IMR-90 (cell line): ENCODE measurements at regions not wholly inside any gene's neighbourhood (a gene's known extent, or its start where the extent isn't known, plus 50 kb on each side); places are given as distances from the start of the nearest gene placed in this dataset.

Experiments
- ATAC-seq: fragments of 200-7000 bp; cut with Tn5 transposase; 2 replicates; pipeline ENCODE4 v1.9.1; 2020; ENCODE audit warnings: low read depth, mild to moderate bottlenecking, moderate library complexity
- BruUV-seq: library from RNA; stranded (reverse); fragments of 400-500 nt; replicated peaks from 2 replicates; lab custom pipeline; 2021; lab: Mats Ljungman, UMichigan
- CTCF ChIA-PET: fragments of 300-600 bp; formaldehyde crosslinking; extraction: SDS; loops from one replicate; lab custom pipeline; 2021; ENCODE audit warnings: antibody characterized with exemption; lab: Yijun Ruan, JAX
- POLR2A ChIA-PET: fragments of 300-600 bp; sonication (Branson Sonifier 250); formaldehyde crosslinking; loops from one replicate; lab custom pipeline; 2022; ENCODE audit warnings: antibody characterized with exemption; ENCODE audit not compliant: unreplicated experiment; lab: Charles Lee
- DNase-seq: peaks from one replicate; pipeline ENCODE4 v3.0.0; 2013
- H2AFZ ChIP-seq: replicated peaks from 2 replicates; pipeline ENCODE3; 2013; ENCODE audit warnings: low read length, mild to moderate bottlenecking; ENCODE audit not compliant: poor library complexity
- H2AK5ac ChIP-seq: 2 replicates; pipeline ENCODE4 v1.6.1; 2013; ENCODE audit warnings: low read depth, low read length, inconsistent platforms
- H2AK9ac ChIP-seq: replicated peaks from 2 replicates; pipeline ENCODE3; 2013; ENCODE audit warnings: mild to moderate bottlenecking, low read depth, low read length, moderate library complexity; ENCODE audit not compliant: poor library complexity
- H2BK120ac ChIP-seq: 2 replicates; pipeline ENCODE4 v1.6.1; 2013; ENCODE audit warnings: low read depth, low read length, inconsistent platforms
- H2BK15ac ChIP-seq: 3 replicates; pipeline ENCODE4 v1.6.1; 2013; ENCODE audit warnings: low read depth, low read length, inconsistent platforms
- H2BK20ac ChIP-seq: 2 replicates; pipeline ENCODE4 v1.6.1; 2013; ENCODE audit warnings: low read depth, mild to moderate bottlenecking, inconsistent platforms, low read length, moderate library complexity
- H2BK5ac ChIP-seq: 2 replicates; pipeline ENCODE4 v1.6.1; 2013; ENCODE audit warnings: mild to moderate bottlenecking, low read depth, low read length, inconsistent platforms; ENCODE audit not compliant: poor library complexity, severe bottlenecking
- H3K14ac ChIP-seq: replicated peaks from 2 replicates; pipeline ENCODE4 v1.6.1; 2013; ENCODE audit warnings: low read depth, low read length, inconsistent platforms
- H3K18ac ChIP-seq: 2 replicates; pipeline ENCODE4 v1.6.1; 2013; ENCODE audit warnings: low read depth, low read length, control low read depth
- H3K23ac ChIP-seq: 2 replicates; pipeline ENCODE4 v1.6.1; 2013; ENCODE audit warnings: low read depth, low read length, inconsistent platforms
- H3K27ac ChIP-seq: 2 replicates; pipeline ENCODE4 v1.5.1; 2013; ENCODE audit warnings: mild to moderate bottlenecking, control low read depth, low read length; ENCODE audit not compliant: insufficient read depth
- H3K27me3 ChIP-seq: 2 replicates; pipeline ENCODE4 v1.6.1; 2013; ENCODE audit warnings: low read length; ENCODE audit not compliant: control insufficient read depth, insufficient read depth
- H3K36me3 ChIP-seq: 2 replicates; pipeline ENCODE4 v1.6.1; 2013; ENCODE audit warnings: low read length, mixed read lengths; ENCODE audit not compliant: control insufficient read depth, insufficient read depth
- H3K4ac ChIP-seq: 2 replicates; pipeline ENCODE4 v1.6.1; 2013; ENCODE audit warnings: low read depth, low read length, inconsistent platforms
- H3K4me1 ChIP-seq: 2 replicates; pipeline ENCODE4 v1.6.1; 2013; ENCODE audit warnings: low read length, mixed read lengths; ENCODE audit not compliant: control insufficient read depth, insufficient read depth
- H3K4me2 ChIP-seq: 2 replicates; pipeline ENCODE4 v1.6.1; 2013; ENCODE audit warnings: low read depth, mild to moderate bottlenecking, control low read depth, low read length, moderate library complexity
- H3K4me3 ChIP-seq: 2 replicates; pipeline ENCODE4 v1.5.1; 2013; ENCODE audit warnings: low read depth, mild to moderate bottlenecking, control low read depth, low read length, moderate library complexity; ENCODE audit not compliant: insufficient read depth
- H3K56ac ChIP-seq: 2 replicates; pipeline ENCODE4 v1.6.1; 2013; ENCODE audit warnings: low read length, inconsistent platforms; ENCODE audit not compliant: insufficient read depth; ENCODE audit errors: extremely low read depth
- H3K79me1 ChIP-seq, 2 experiments: 2 replicates each; pipeline ENCODE4 v1.6.1; 2013; ENCODE audit warnings: low read length in 2 of 2, inconsistent platforms in 1 of 2, low read depth in 1 of 2
- H3K9ac ChIP-seq: 2 replicates; pipeline ENCODE4 v1.6.1; 2013; ENCODE audit warnings: low read depth, low read length, control low read depth
- H3K9me1 ChIP-seq: 2 replicates; pipeline ENCODE4 v1.6.1; 2013; ENCODE audit warnings: low read length, inconsistent platforms; ENCODE audit not compliant: insufficient read depth
- H3K9me3 ChIP-seq: 2 replicates; pipeline ENCODE4 v1.6.1; 2013; ENCODE audit warnings: low read length; ENCODE audit not compliant: control insufficient read depth, insufficient read depth
- H4K20me1 ChIP-seq: 2 replicates; pipeline ENCODE4 v1.6.1; 2013; ENCODE audit warnings: low read length, inconsistent platforms; ENCODE audit not compliant: insufficient read depth
- H4K5ac ChIP-seq: 2 replicates; pipeline ENCODE4 v1.6.1; 2013; ENCODE audit warnings: mild to moderate bottlenecking, low read depth, low read length, control low read depth
- H4K8ac ChIP-seq, 2 experiments: 2 replicates each; pipeline ENCODE4 v1.6.1; 2013; ENCODE audit warnings: low read depth in 2 of 2, low read length in 2 of 2, control low read depth in 1 of 2, inconsistent platforms in 1 of 2
- H4K91ac ChIP-seq: 2 replicates; pipeline ENCODE4 v1.6.1; 2013; ENCODE audit warnings: low read depth, low read length, inconsistent platforms; ENCODE audit not compliant: insufficient read depth
- MAFK ChIP-seq: IDR thresholded peaks from 2 replicates; pipeline ENCODE4 v1.6.1; 2012; ENCODE audit warnings: low read depth, low read length, improper control_type of control experiment
- RAD21 ChIP-seq: IDR thresholded peaks from 2 replicates; pipeline ENCODE4 v1.6.1; 2012; ENCODE audit warnings: low read length, improper control_type of control experiment
- WGBS, 2 experiments: methylation state at CpG; one replicate each; pipeline versions ENCODE4 v1.1.5 to v1.1.7; 2013; ENCODE audit warnings: missing lambda C conversion rate in 2 of 2; ENCODE audit not compliant: insufficient read length in 1 of 2; ENCODE audit errors: extremely low coverage in 2 of 2; 5-methylcytosine and 5-hydroxymethylcytosine counted together
- dilution Hi-C: fragments of 300-500 bp; cut with HindIII; formaldehyde crosslinking; loops from one replicate; pipeline ENCODE4 v1.14.3; 2018; ENCODE audit warnings: low sequenced_read_pairs; ENCODE audit not compliant: unreplicated experiment
- in situ Hi-C: fragments of 300-500 bp; cut with MboI; formaldehyde crosslinking; loops from 3 replicates; pipeline ENCODE4 v1.14.3; 2019; ENCODE audit warnings: low sequenced_read_pairs, inconsistent platforms, mixed read lengths
- intact Hi-C: fragments of 100-400 bp; cut with micrococcal nuclease; formaldehyde crosslinking; loops from 2 replicates; pipeline ENCODE4 v1.10.0; 2022

DNA sequence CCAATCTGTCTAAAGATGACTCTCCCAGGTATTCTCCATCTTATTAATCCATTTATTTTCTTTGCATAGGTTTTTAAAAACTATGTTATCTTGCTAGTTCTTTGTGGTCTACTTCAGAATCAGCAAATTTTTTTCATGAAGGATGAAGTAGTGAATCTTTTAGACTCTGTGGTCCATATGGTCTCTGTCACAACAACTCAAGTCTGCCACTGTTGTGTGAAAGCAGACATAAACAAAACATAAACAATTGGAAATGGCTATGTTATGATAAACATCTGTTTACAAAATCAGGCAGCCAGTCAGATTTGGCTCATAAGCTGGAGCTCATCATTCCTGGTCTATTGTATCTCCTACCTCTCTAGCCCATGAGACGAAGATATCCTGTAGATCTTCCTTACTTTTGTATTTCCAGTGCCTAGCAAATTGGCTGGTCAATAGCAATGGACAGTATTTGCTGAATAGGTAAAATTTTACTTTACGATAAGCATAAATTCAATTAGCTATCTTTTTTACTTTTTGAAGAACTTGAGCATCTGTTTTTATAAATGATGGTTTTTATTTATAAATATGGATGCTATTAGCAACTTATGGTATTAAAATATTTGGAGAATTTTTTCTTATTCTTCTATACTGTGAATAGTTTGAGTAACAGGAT lies 104.6 kb upstream of the SGCE start:
- Histone ChIP-seq H3K56ac (no peak overlapping the region), H3K4ac (no peak overlapping the region), H3K4me3 (no peak overlapping the region), H3K9ac (no peak overlapping the region), H4K20me1 (no peaks in the 10 kb centered on the region), H4K5ac (no peak overlapping the region), H4K8ac (no peak overlapping the region), H3K4me2 (no peak overlapping the region), H3K9me1 (no peaks in the 10 kb centered on the region), H2AFZ (no peak overlapping the region), H3K4me1 (no peaks in the 10 kb centered on the region), H4K91ac (no peak overlapping the region), H3K18ac (no peak overlapping the region), H2AK5ac (no peak overlapping the region), H2BK5ac (no peak overlapping the region), H3K27ac (no peak overlapping the region), H3K79me1 (no peaks in the 10 kb centered on the region), H2BK20ac (no peak overlapping the region), H3K36me3 (no peaks in the 10 kb centered on the region), H2BK120ac (no peak overlapping the region), H2AK9ac (no peak overlapping the region), H2BK15ac (no peak overlapping the region), H3K9me3 (no peaks in the 10 kb centered on the region), H3K23ac (no peak overlapping the region), H3K14ac (no peak overlapping the region), H3K27me3 (no peaks in the 10 kb centered on the region)
- WGBS, 2 experiments: no CpG with 5 or more reads among the region's 2 CpGs
- BruUV-seq: no TSS peak
- TF ChIP-seq MAFK (peak; percentile 73), RAD21 (no peak)
- dilution Hi-C loops: no loop called here
- intact Hi-C loops: no loop called here
- CTCF ChIA-PET: no interaction called here
- DNase-seq (no peak), ATAC-seq (no peak)
- in situ Hi-C loops: no loop called here
- POLR2A ChIA-PET: no interaction called here
